Mucosa of descending colon (tissue), 3 donors: ENCODE measurements at regions not wholly inside any gene's neighbourhood (a gene's known extent, or its start where the extent isn't known, plus 50 kb on each side); places are given as distances from the start of the nearest gene placed in this dataset.

Experiments used
- ATAC-seq: fragments of 200-7000 bp; cut with Tn5 transposase; one replicate; pipeline ENCODE4 v1.9.1; 2020; ENCODE audit warnings: mild to moderate bottlenecking, moderate library complexity
- DNase-seq, 3 donors: peaks; one replicate each; pipeline ENCODE4 v3.0.0-alpha.2; 2020
- H3K36me3 ChIP-seq: fragments of 200-600 bp; one replicate; pipeline ENCODE4 v1.8.0; 2021; ENCODE audit warnings: low read depth, mild to moderate bottlenecking
- H3K4me1 ChIP-seq: fragments of 200-600 bp; one replicate; pipeline ENCODE4 v1.8.0; 2021; ENCODE audit warnings: low read depth, mild to moderate bottlenecking
- H3K4me3 ChIP-seq: fragments of 200-600 bp; one replicate; pipeline ENCODE4 v1.8.0; 2021; ENCODE audit warnings: mild to moderate bottlenecking
- H3K9me3 ChIP-seq: fragments of 200-600 bp; one replicate; pipeline ENCODE4 v1.8.0; 2021; ENCODE audit warnings: mild to moderate bottlenecking
- intact Hi-C, 2 donors: fragments of 100-400 bp; cut with DNase I in 1 of 2; cut with micrococcal nuclease in 1 of 2; formaldehyde crosslinking; loops; one replicate each; pipeline versions ENCODE4 v1.11.0 to v1.11.1; 2022; cut with DNase I, micrococcal nuclease
- TF ChIP-seq, protein P1 (sequence below): fragments of 200-600 bp; IDR thresholded peaks from one replicate; pipeline ENCODE4 v1.8.0; 2022; ENCODE audit warnings: antibody characterized with exemption, mild to moderate bottlenecking
- donor health status: DM: no; HTN: no; CAD: no; lungs with moderate emphysema.
- donor health status: DM: no; HTN: no; CAD: no.
- donor health status: DM: no; HTN: yes; CAD: no.

DNA sequence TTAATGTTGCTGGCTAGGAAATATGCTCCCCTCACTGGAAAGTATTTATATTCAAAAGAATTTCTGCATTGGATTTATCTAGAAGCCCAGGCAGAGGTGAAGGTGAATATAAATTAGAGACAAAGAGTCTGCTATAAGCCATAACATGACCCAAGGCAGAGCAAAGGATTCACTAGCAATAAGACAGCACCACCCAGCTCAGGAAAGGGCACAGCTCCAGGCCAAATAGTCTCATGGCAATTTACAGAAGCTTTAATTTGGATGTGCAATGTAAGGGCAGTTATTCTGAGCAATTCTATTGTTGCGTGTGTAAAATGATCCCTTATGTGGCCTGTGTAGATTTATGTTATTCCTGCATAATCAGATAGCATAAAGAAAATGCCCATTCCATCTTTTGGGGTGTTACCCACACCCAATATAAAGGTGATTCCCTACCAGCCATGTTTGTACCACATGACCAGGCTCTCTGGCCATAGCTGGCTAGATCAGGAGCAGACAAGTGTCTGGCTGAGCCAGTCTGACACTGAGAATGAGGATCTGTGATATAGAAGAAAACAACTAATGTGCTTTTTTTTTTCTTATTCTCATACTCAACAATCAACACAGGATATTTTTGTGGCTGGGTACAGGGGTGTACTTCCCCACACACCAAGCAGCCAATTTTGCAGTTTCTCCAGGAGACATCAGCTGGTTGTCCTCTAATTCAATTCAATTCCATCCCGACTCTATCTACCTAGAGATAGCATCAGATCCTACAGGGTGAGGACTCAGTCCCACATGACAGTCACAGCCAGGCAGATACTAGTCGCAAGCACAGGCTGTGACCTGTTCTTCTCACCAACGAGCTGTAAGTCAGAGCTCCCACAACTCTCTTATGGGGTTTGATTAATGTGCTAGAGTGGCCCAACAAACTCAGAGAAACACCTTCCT is 181.4 kb downstream of the KCTD15 start:
- no peak for ATAC-seq
- DNase-seq, result no peak
- no peaks in the 10 kb centered on the region for H3K4me1 ChIP-seq
- no peak overlapping the region for H3K4me3 ChIP-seq
- H3K36me3 ChIP-seq, result no peaks in the 10 kb centered on the region
- no peaks in the 10 kb centered on the region for H3K9me3 ChIP-seq
- intact Hi-C loops, result no loop called here
- TF ChIP-seq, protein P1, sequence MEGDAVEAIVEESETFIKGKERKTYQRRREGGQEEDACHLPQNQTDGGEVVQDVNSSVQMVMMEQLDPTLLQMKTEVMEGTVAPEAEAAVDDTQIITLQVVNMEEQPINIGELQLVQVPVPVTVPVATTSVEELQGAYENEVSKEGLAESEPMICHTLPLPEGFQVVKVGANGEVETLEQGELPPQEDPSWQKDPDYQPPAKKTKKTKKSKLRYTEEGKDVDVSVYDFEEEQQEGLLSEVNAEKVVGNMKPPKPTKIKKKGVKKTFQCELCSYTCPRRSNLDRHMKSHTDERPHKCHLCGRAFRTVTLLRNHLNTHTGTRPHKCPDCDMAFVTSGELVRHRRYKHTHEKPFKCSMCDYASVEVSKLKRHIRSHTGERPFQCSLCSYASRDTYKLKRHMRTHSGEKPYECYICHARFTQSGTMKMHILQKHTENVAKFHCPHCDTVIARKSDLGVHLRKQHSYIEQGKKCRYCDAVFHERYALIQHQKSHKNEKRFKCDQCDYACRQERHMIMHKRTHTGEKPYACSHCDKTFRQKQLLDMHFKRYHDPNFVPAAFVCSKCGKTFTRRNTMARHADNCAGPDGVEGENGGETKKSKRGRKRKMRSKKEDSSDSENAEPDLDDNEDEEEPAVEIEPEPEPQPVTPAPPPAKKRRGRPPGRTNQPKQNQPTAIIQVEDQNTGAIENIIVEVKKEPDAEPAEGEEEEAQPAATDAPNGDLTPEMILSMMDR, result no peak

DNA sequence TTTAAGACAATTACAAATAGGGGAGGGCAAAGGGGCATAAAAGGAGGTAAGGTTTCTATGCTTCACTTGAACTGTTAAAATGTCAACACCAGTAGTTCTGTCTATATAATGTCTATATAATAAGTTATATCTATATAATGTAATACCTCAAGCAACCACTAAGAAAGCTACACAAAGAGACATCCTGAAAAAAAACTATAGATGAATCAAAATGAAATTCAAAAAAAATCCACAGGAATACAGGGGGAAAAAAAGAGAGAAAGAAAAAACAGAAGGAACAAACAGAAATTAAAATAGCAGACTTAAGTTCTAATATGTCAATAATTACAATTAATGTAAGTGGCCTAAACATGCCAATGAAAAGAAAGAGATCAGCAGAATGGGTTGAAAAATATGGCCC is 186.0 kb downstream of the KCTD15 start:
- TF ChIP-seq, protein P1, result no peak
- Histone ChIP-seq H3K9me3 (no peaks in the 10 kb centered on the region), H3K4me1 (no peaks in the 10 kb centered on the region), H3K36me3 (no peaks in the 10 kb centered on the region), H3K4me3 (no peak overlapping the region)
- intact Hi-C loops, result no loop called here
- DNase-seq (no peak), ATAC-seq (no peak)

DNA sequence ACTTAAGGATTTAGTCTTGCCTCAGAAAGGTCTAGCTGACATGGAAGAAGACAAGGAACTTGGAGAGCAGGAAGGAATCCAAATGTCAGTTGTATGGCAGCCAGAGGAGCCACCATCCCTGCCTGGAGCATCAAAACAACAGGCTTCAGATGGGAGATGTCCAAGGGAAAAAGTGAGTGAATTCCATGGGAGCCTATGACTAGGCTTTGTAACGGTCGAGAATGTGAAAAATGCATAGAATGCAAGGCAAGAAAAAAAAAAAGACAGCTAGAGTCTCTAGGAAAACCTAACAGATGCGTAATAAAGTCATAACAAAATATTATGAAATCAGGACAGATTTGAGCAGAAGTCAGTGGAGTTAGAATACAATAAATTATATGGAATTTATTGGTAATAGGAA is 183.7 kb upstream of the LSM14A start:
- H3K4me1 ChIP-seq, result no peaks in the 10 kb centered on the region
- intact Hi-C loops, result no loop called here
- H3K36me3 ChIP-seq, result no peaks in the 10 kb centered on the region
- H3K9me3 ChIP-seq, result peaks cover 6% of the 10 kb centered on the region
- ATAC-seq (no peak), DNase-seq (no peak)
- TF ChIP-seq, protein P1, result no peak
- H3K4me3 ChIP-seq, result no peak overlapping the region

DNA sequence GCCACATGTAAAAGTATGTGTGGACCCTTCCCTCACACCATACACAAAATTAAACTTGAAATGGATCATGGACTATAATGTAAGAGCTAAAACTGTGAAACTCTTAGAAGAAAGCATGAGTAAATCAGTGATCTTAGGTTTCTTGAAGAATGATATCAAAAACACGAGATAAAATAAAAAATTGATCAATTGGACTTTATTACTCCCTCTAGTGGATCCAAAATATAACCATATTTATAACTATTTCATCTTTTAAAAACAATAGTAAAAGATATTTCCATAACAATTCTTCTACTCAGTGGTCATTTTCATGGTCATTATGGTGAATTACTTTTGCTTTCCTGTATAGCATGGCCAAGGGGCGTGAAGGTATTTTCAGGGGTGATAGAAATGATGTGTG is 174.6 kb upstream of the LSM14A start:
- TF ChIP-seq, protein P1, result no peak
- intact Hi-C loops, result loop anchor here in 1 of 2 donors (10.0 kb wide), 1 partner anchor 223 kb away; no protein-coding TSS in a partner anchor
- Histone ChIP-seq H3K36me3 (no peaks in the 10 kb centered on the region), H3K4me1 (no peaks in the 10 kb centered on the region), H3K4me3 (no peak overlapping the region), H3K9me3 (no peaks in the 10 kb centered on the region)
- DNase-seq (no peak), ATAC-seq (no peak)

DNA sequence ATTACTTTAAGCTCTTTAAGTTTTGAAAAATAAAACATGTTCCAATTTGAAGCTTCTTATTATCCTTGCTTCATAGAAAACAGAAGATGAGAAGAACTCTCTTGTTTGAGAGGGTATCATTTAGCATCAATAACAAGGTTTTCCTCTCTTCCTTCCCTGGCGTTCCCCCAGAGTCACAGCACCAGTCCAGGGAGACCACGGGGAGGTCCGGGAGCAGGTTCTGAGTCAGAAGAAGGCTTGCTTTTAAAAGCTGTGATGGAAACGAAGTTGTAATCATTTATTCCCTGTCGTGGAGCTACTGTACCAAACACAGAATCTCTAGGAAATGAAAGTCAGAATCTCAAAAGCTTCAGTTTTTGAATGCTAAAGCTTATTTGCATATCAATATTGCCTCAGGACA is 174.0 kb upstream of the LSM14A start:
- intact Hi-C loops, result loop anchor here in 1 of 2 donors (10.0 kb wide), 1 partner anchor 224 kb away; no protein-coding TSS in a partner anchor

More for the DNA sequence above, 174.0 kb upstream of the LSM14A start:
- no peak overlapping the region for H3K4me3 ChIP-seq
- H3K9me3 ChIP-seq, result no peaks in the 10 kb centered on the region
- no peak for DNase-seq
- no peaks in the 10 kb centered on the region for H3K36me3 ChIP-seq
- no peaks in the 10 kb centered on the region for H3K4me1 ChIP-seq
- ATAC-seq, result no peak
- TF ChIP-seq, protein P1, result no peak
